Keratinocyte (primary cell): ENCODE measurements at regions not wholly inside any gene's neighbourhood (a gene's known extent, or its start where the extent isn't known, plus 50 kb on each side); places are given as distances from the start of the nearest gene placed in this dataset.

ENCODE experiments used
- DNase-seq: peaks from one replicate; pipeline ENCODE4 v3.0.0-alpha.2; 2011; ENCODE audit warnings: low read depth, missing footprints, low spot score
- FAIRE-seq: peaks from 2 replicates; lab custom pipeline; 2011; peaks lifted over from hg19 to GRCh38; lab: Jason Lieb, UNC
- H2AFZ ChIP-seq: 2 replicates; pipeline ENCODE4 v1.6.0; 2012; ENCODE audit warnings: low read length, control low read depth, inconsistent platforms; ENCODE audit not compliant: control insufficient read depth
- H3K27ac ChIP-seq: 2 replicates; pipeline ENCODE4 v1.5.1; 2011; ENCODE audit warnings: low read length; ENCODE audit not compliant: control insufficient read depth, insufficient read depth
- H3K27me3 ChIP-seq: 3 replicates; pipeline ENCODE4 v1.6.0; 2011; ENCODE audit warnings: low read length; ENCODE audit not compliant: control insufficient read depth, insufficient read depth; ENCODE audit errors: extremely low read depth
- H3K36me3 ChIP-seq, 2 experiments: 2 replicates in 1 of 2; 3 replicates in 1 of 2; pipeline ENCODE4 v1.5.1; 2011; ENCODE audit warnings: low read length in 2 of 2, mild to moderate bottlenecking in 1 of 2; ENCODE audit not compliant: control insufficient read depth in 2 of 2, insufficient read depth in 2 of 2; ENCODE audit errors: extremely low read depth in 1 of 2
- H3K4me1 ChIP-seq: 3 replicates; pipeline ENCODE4 v1.5.1; 2011; ENCODE audit warnings: low read length; ENCODE audit not compliant: control insufficient read depth, insufficient read depth; ENCODE audit errors: extremely low read depth
- H3K4me2 ChIP-seq: 3 replicates; pipeline ENCODE4 v1.6.0; 2011; ENCODE audit warnings: low read depth, low read length; ENCODE audit not compliant: control insufficient read depth, insufficient read depth; ENCODE audit errors: extremely low read depth
- H3K4me3 ChIP-seq, 3 experiments: fragments of 200-600 bp in 1 of 3; sonication (generic) in 1 of 3; 2 replicates in 2 of 3; 3 replicates in 1 of 3; pipeline ENCODE4 v1.5.1; 2011 to 2016; ENCODE audit warnings: low read length in 3 of 3, mild to moderate bottlenecking in 3 of 3, control low read depth in 2 of 3, inconsistent platforms in 1 of 3, low read depth in 1 of 3, mixed read lengths in 1 of 3, mixed run types in 1 of 3, moderate library complexity in 1 of 3; ENCODE audit not compliant: control insufficient read depth in 2 of 3, insufficient read depth in 2 of 3; ENCODE audit errors: extremely low read depth in 1 of 3
- H3K79me2 ChIP-seq: 2 replicates; pipeline ENCODE4 v1.6.0; 2012; ENCODE audit warnings: low read length; ENCODE audit not compliant: control insufficient read depth, insufficient read depth
- H3K9ac ChIP-seq: 3 replicates; pipeline ENCODE4 v1.6.0; 2011; ENCODE audit warnings: low read length; ENCODE audit not compliant: control insufficient read depth, insufficient read depth; ENCODE audit errors: extremely low read depth
- H3K9me1 ChIP-seq: 3 replicates; pipeline ENCODE4 v1.6.0; 2011; ENCODE audit warnings: low read length; ENCODE audit not compliant: control insufficient read depth, insufficient read depth; ENCODE audit errors: extremely low read depth
- H3K9me3 ChIP-seq: 2 replicates; pipeline ENCODE4 v1.5.1; 2012; ENCODE audit warnings: low read depth, low read length; ENCODE audit not compliant: control insufficient read depth
- H4K20me1 ChIP-seq: 3 replicates; pipeline ENCODE4 v1.6.0; 2011; ENCODE audit warnings: low read length; ENCODE audit not compliant: control insufficient read depth, insufficient read depth; ENCODE audit errors: extremely low read depth
- CTCF ChIP-seq, 3 experiments: IDR thresholded peaks in 1 of 3; conservative IDR thresholded peaks in 1 of 3; optimal IDR thresholded peaks in 1 of 3; 2 replicates in 2 of 3; 3 replicates in 1 of 3; pipeline versions ENCODE3 to v1.5.1; 2011; ENCODE audit warnings: low read length in 3 of 3, mild to moderate bottlenecking in 3 of 3, moderate library complexity in 2 of 3, control low read depth in 1 of 3, inconsistent platforms in 1 of 3; ENCODE audit not compliant: insufficient read depth in 2 of 3; ENCODE audit errors: extremely low read depth in 1 of 3
- EZH2 ChIP-seq: IDR thresholded peaks from one replicate; pipeline ENCODE4 v1.6.1; 2012; ENCODE audit warnings: inconsistent platforms, mild to moderate bottlenecking, low read length, moderate library complexity
- dilution Hi-C: fragments of 300-500 bp; cut with MboI; formaldehyde crosslinking; loops from one replicate; pipeline ENCODE4 v1.7.0; 2020; ENCODE audit warnings: low sequenced_read_pairs; ENCODE audit not compliant: extremely low pct_ligation_motif_present

GRCh38 chr13:80663788-80664187 lies 322.9 kb upstream of the SPRY2 start:
- no peak overlapping the region for H3K4me3 ChIP-seq
- no peak overlapping the region for H3K9ac ChIP-seq
- H3K27ac ChIP-seq: no peak overlapping the region
- H3K4me2 ChIP-seq: no peak overlapping the region
- no peaks in the 10 kb centered on the region for H3K36me3 ChIP-seq
- no peaks in the 10 kb centered on the region for H3K27me3 ChIP-seq
- no peak for DNase-seq
- no peak overlapping the region for H2AFZ ChIP-seq
- dilution Hi-C loops: no loop called here
- H4K20me1 ChIP-seq: no peaks in the 10 kb centered on the region
- no peak for TF ChIP-seq EZH2
- TF ChIP-seq CTCF (optimal IDR thresholded peaks at IDR 0.05 in 1 of 3, IDR thresholded peaks at IDR 0.05 in 1 of 3, conservative IDR thresholded peaks at IDR 0.05 in 1 of 3; ENCODE audit: extremely low read depth in 1 of 3, insufficient read depth in 2 of 3, low read length in 3 of 3): no peak
- no peaks in the 10 kb centered on the region for H3K79me2 ChIP-seq
- H3K4me1 ChIP-seq: no peaks in the 10 kb centered on the region
- no peaks in the 10 kb centered on the region for H3K9me1 ChIP-seq
- no peak for FAIRE-seq
- H3K9me3 ChIP-seq: no peaks in the 10 kb centered on the region

GRCh38 chr13:80658705-80659104 lies 317.8 kb upstream of the SPRY2 start:
- Histone ChIP-seq H3K79me2 (no peaks in the 10 kb centered on the region), H3K27ac (no peak overlapping the region), H3K9me1 (no peaks in the 10 kb centered on the region), H4K20me1 (no peaks in the 10 kb centered on the region), H3K4me2 (no peak overlapping the region), H3K9me3 (no peaks in the 10 kb centered on the region), H3K9ac (no peak overlapping the region), H3K36me3 (no peaks in the 10 kb centered on the region), H3K4me1 (no peaks in the 10 kb centered on the region), H2AFZ (no peak overlapping the region), H3K4me3 (no peak overlapping the region), H3K27me3 (peaks cover 9% of the 10 kb centered on the region)
- no peak for TF ChIP-seq EZH2
- TF ChIP-seq CTCF (optimal IDR thresholded peaks at IDR 0.05 in 1 of 3, IDR thresholded peaks at IDR 0.05 in 1 of 3, conservative IDR thresholded peaks at IDR 0.05 in 1 of 3; ENCODE audit: extremely low read depth in 1 of 3, insufficient read depth in 2 of 3, low read length in 3 of 3): no peak
- no peak for FAIRE-seq
- no peak for DNase-seq
- dilution Hi-C loops: no loop called here
